ENCODE measurements at regions not wholly inside any gene's neighbourhood (a gene's known extent, or its start where the extent isn't known, plus 50 kb on each side); places are given as distances from the start of the nearest gene placed in this dataset.

GRCh38 chr13:103199380-103200088 is 133.3 kb upstream of the SLC10A2 start:
- DNase-seq = no peak
- Mint-ChIP-seq H3K4me3 (no peak overlapping the region), H3K27ac (no peak overlapping the region), H3K9me3 (peaks cover 46% of the 10 kb centered on the region), H3K27me3 (ENCODE audit: insufficient read depth) (no peaks in the 10 kb centered on the region; the same call in none of the 2 replicates), H3K4me1 (ENCODE audit: low read depth) (no peaks in the 10 kb centered on the region), H3K36me3 (ENCODE audit: low read depth) (no peaks in the 10 kb centered on the region)
- TF ChIP-seq CTCF (IDR thresholded peaks at IDR 0.05) = no peak

- Mint-ChIP-seq H3K36me3 (ENCODE audit: low read depth) (no peaks in the 10 kb centered on the region), H3K27me3 (ENCODE audit: insufficient read depth) (no peaks in the 10 kb centered on the region; the same call in none of the 2 replicates), H3K4me1 (ENCODE audit: low read depth) (no peaks in the 10 kb centered on the region), H3K27ac (no peak overlapping the region), H3K4me3 (no peak overlapping the region), H3K9me3 (peaks cover 37% of the 10 kb centered on the region)
- no peak for DNase-seq
- TF ChIP-seq CTCF (IDR thresholded peaks at IDR 0.05) = no peak
These were observed 130.1 kb upstream of the SLC10A2 start for GRCh38 chr13:103196356-103196755.

GRCh38 chr13:103195762-103196161 is 129.5 kb upstream of the SLC10A2 start:
- Mint-ChIP-seq H3K4me1 (ENCODE audit: low read depth) (no peaks in the 10 kb centered on the region), H3K4me3 (no peak overlapping the region), H3K36me3 (ENCODE audit: low read depth) (no peaks in the 10 kb centered on the region), H3K9me3 (peaks cover 33% of the 10 kb centered on the region), H3K27me3 (ENCODE audit: insufficient read depth) (no peaks in the 10 kb centered on the region; the same call in none of the 2 replicates), H3K27ac (no peak overlapping the region)
- no peak for DNase-seq
- TF ChIP-seq CTCF (IDR thresholded peaks at IDR 0.05) = no peak

GRCh38 chr13:103194871-103195270 is 128.7 kb upstream of the SLC10A2 start:
- no peak for TF ChIP-seq CTCF (IDR thresholded peaks at IDR 0.05)
- no peaks in the 10 kb centered on the region; the same call in none of the 2 replicates for H3K27me3 Mint-ChIP-seq (ENCODE audit: insufficient read depth)
- H3K27ac Mint-ChIP-seq = no peak overlapping the region
- H3K36me3 Mint-ChIP-seq (ENCODE audit: low read depth) = no peaks in the 10 kb centered on the region
- DNase-seq = no peak
- H3K4me3 Mint-ChIP-seq = no peak overlapping the region
- H3K4me1 Mint-ChIP-seq (ENCODE audit: low read depth) = no peaks in the 10 kb centered on the region
- H3K9me3 Mint-ChIP-seq = peaks cover 28% of the 10 kb centered on the region

- no peak for TF ChIP-seq CTCF (IDR thresholded peaks at IDR 0.05)
- DNase-seq = no peak
- peaks cover 12% of the 10 kb centered on the region for H3K9me3 Mint-ChIP-seq
- H3K36me3 Mint-ChIP-seq (ENCODE audit: low read depth) = no peaks in the 10 kb centered on the region
- H3K27me3 Mint-ChIP-seq (ENCODE audit: insufficient read depth) = no peaks in the 10 kb centered on the region; the same call in 1 of the 2 replicates
- no peak overlapping the region for H3K27ac Mint-ChIP-seq
- H3K4me1 Mint-ChIP-seq (ENCODE audit: low read depth) = no peaks in the 10 kb centered on the region
- no peak overlapping the region for H3K4me3 Mint-ChIP-seq
These were observed 126.4 kb upstream of the SLC10A2 start for GRCh38 chr13:103192511-103193135.
